GM12878 (cell line): ENCODE measurements at regions not wholly inside any gene's neighbourhood (a gene's known extent, or its start where the extent isn't known, plus 50 kb on each side); places are given as distances from the start of the nearest gene placed in this dataset.
A peak's percentile ranks its signal among the peaks of the same experiment; 100 is the strongest.

Source experiments
- ATAC-seq: fragments of 200-7000 bp; cut with Tn5 transposase; 3 replicates; pipeline ENCODE4 v1.9.1; 2020; ENCODE audit warnings: mild to moderate bottlenecking, moderate library complexity
- BruUV-seq: library from RNA; stranded (reverse); fragments of 400-500 nt; replicated peaks from 2 replicates; lab custom pipeline; 2021; lab: Mats Ljungman, UMichigan
- CTCF ChIA-PET: fragments of 300-600 bp; sonication (Branson Sonifier 250); formaldehyde crosslinking; extraction: SDS; loops from one replicate; lab custom pipeline; 2021; ENCODE audit warnings: inconsistent platforms; lab: Yijun Ruan, JAX
- POLR2A ChIA-PET: fragments of 350-600 bp; formaldehyde crosslinking; extraction: SDS; loops from one replicate; lab custom pipeline; 2021; ENCODE audit warnings: inconsistent platforms; lab: Charles Lee
- RAD21 ChIA-PET: fragments of 300-600 bp; sonication (Branson Sonifier 250); formaldehyde crosslinking; loops from one replicate; lab custom pipeline; 2023; ENCODE audit warnings: antibody characterized with exemption; ENCODE audit not compliant: unreplicated experiment; lab: Charles Lee
- SMC1A ChIA-PET: fragments of 300-600 bp; sonication (Branson Sonifier 250); formaldehyde crosslinking; loops from one replicate; lab custom pipeline; 2023; ENCODE audit not compliant: unreplicated experiment, uncharacterized antibody; lab: Charles Lee
- DNase-seq: peaks from one replicate; pipeline ENCODE4 v3.0.0-alpha.2; 2011; ENCODE audit warnings: low read depth, low spot score
- FAIRE-seq: peaks from 3 replicates; lab custom pipeline; 2011; peaks lifted over from hg19 to GRCh38; lab: Jason Lieb, UNC
- H2AFZ ChIP-seq: 2 replicates; pipeline ENCODE4 v1.6.0; 2011; ENCODE audit warnings: low read depth, low read length, control low read depth; ENCODE audit not compliant: control insufficient read depth
- H3K27ac ChIP-seq: 2 replicates; pipeline ENCODE4 v1.5.1; 2011; ENCODE audit warnings: control low read depth; ENCODE audit not compliant: control insufficient read depth, insufficient read depth
- H3K27me3 ChIP-seq, 2 experiments: replicated peaks in 1 of 2; 2 replicates each; pipeline versions ENCODE4 v1.6.0 to v1.6.1; 2011; ENCODE audit warnings: low read length in 1 of 2; ENCODE audit not compliant: control insufficient read depth in 2 of 2, insufficient read depth in 2 of 2
- H3K36me3 ChIP-seq, 2 experiments: 2 replicates each; pipeline ENCODE4 v1.5.1; 2011; ENCODE audit warnings: low read length in 1 of 2; ENCODE audit not compliant: control insufficient read depth in 2 of 2, insufficient read depth in 2 of 2
- H3K4me1 ChIP-seq: 2 replicates; pipeline ENCODE4 v1.6.1; 2011; ENCODE audit warnings: mild to moderate bottlenecking, low read length, moderate library complexity, mixed read lengths; ENCODE audit not compliant: control insufficient read depth, insufficient read depth
- H3K4me2 ChIP-seq: 2 replicates; pipeline ENCODE4 v1.6.0; 2011; ENCODE audit warnings: control low read depth; ENCODE audit not compliant: control insufficient read depth, insufficient read depth
- H3K4me3 ChIP-seq: fragments of 200-600 bp; sonication (generic); 2 replicates; pipeline ENCODE4 v1.5.1; 2016
- H3K79me2 ChIP-seq: 2 replicates; pipeline ENCODE4 v1.6.0; 2011; ENCODE audit warnings: low read length; ENCODE audit not compliant: control insufficient read depth, insufficient read depth
- H3K9ac ChIP-seq: 2 replicates; pipeline ENCODE4 v1.8.0; 2011; ENCODE audit warnings: low read length, control low read depth, mixed read lengths; ENCODE audit not compliant: control insufficient read depth, insufficient read depth
- H3K9me3 ChIP-seq: replicated peaks from 3 replicates; pipeline ENCODE4 v1.5.1; 2011; ENCODE audit warnings: mild to moderate bottlenecking, low read length; ENCODE audit not compliant: control insufficient read depth, insufficient read depth
- H4K20me1 ChIP-seq: 2 replicates; pipeline ENCODE4 v1.6.0; 2011; ENCODE audit not compliant: control insufficient read depth, insufficient read depth
- EED ChIP-seq: sonication (generic); IDR thresholded peaks from 2 replicates; pipeline ENCODE4 v1.6.1; 2016; ENCODE audit warnings: antibody characterized with exemption, low read depth
- ETV6 ChIP-seq, 2 experiments: fragments of 450-650 bp in 1 of 2; IDR thresholded peaks in 1 of 2; conservative IDR thresholded peaks in 1 of 2; 2 replicates each; pipeline ENCODE4 v1.6.1; 2014; ENCODE audit warnings: antibody characterized with exemption in 1 of 2, borderline replicate concordance in 1 of 2, low read depth in 1 of 2, mild to moderate bottlenecking in 1 of 2, moderate library complexity in 1 of 2
- IKZF1 ChIP-seq: fragments of 450-650 bp; conservative IDR thresholded peaks from 2 replicates; pipeline ENCODE4 v1.6.1; 2017; ENCODE audit warnings: antibody characterized with exemption, mild to moderate bottlenecking
- IKZF2 ChIP-seq, 2 experiments: fragments of 450-650 bp; IDR thresholded peaks; 2 replicates each; pipeline ENCODE4 v1.6.1; 2017; ENCODE audit warnings: mild to moderate bottlenecking in 2 of 2, moderate library complexity in 2 of 2
- MEF2A ChIP-seq: IDR thresholded peaks from 2 replicates; pipeline ENCODE4 v1.6.1; 2011; ENCODE audit warnings: low read depth, mild to moderate bottlenecking, low read length, moderate library complexity; ENCODE audit not compliant: insufficient read depth
- NBN ChIP-seq: fragments of 450-650 bp; IDR thresholded peaks from 2 replicates; pipeline ENCODE4 v1.6.1; 2016
- NFYB ChIP-seq: IDR thresholded peaks from 2 replicates; pipeline ENCODE4 v1.6.1; 2011; ENCODE audit warnings: low read depth, mild to moderate bottlenecking, low read length, improper control_type of control experiment, moderate library complexity; ENCODE audit not compliant: insufficient read depth
- RELA ChIP-seq: fragments of 450-650 bp; IDR thresholded peaks from 2 replicates; pipeline ENCODE4 v1.8.0; 2014; ENCODE audit warnings: borderline replicate concordance; ENCODE audit not compliant: partially characterized antibody
- SRF ChIP-seq, 2 experiments: IDR thresholded peaks; 2 replicates each; pipeline ENCODE4 v1.6.1; 2011; ENCODE audit warnings: low read depth in 2 of 2, low read length in 2 of 2, mild to moderate bottlenecking in 1 of 2, moderate library complexity in 1 of 2
- WRNIP1 ChIP-seq: IDR thresholded peaks from 2 replicates; pipeline ENCODE4 v1.6.1; 2011; ENCODE audit warnings: low read depth, low read length, improper control_type of control experiment, borderline replicate concordance
- ZNF687 ChIP-seq: fragments of 450-650 bp; IDR thresholded peaks from 2 replicates; pipeline ENCODE4 v1.6.1; 2017; ENCODE audit warnings: mild to moderate bottlenecking, moderate library complexity
- WGBS: methylation state at CpG from one replicate; pipeline ENCODE4 v1.1.6; 2016; ENCODE audit warnings: low lambda C conversion rate; ENCODE audit not compliant: insufficient replicate concordance, insufficient coverage; ENCODE audit errors: missing lambda C conversion rate; 5-methylcytosine and 5-hydroxymethylcytosine counted together
- in situ Hi-C: fragments of 300-500 bp; cut with MboI; formaldehyde crosslinking; loops from 9 replicates; pipeline ENCODE4 v1.14.3; 2018; ENCODE audit warnings: mixed read lengths
- intact Hi-C: fragments of 100-400 bp; cut with micrococcal nuclease; formaldehyde crosslinking; loops from one replicate; pipeline ENCODE4 v1.14.2; 2022; ENCODE audit not compliant: unreplicated experiment
- TF ChIP-seq, protein P1 (sequence below): fragments of 450-650 bp; IDR thresholded peaks from 2 replicates; pipeline ENCODE4 v1.6.1; 2017; ENCODE audit warnings: mild to moderate bottlenecking
- TF ChIP-seq, protein P2 (sequence below): IDR thresholded peaks from 2 replicates; pipeline ENCODE4 v1.6.1; 2011; ENCODE audit warnings: borderline replicate concordance, low read depth, mild to moderate bottlenecking, moderate library complexity, low read length; ENCODE audit not compliant: insufficient read depth, poor library complexity, severe bottlenecking
- TF ChIP-seq, protein P3 (sequence below): fragments of 450-650 bp; IDR thresholded peaks from 2 replicates; pipeline ENCODE4 v1.6.1; 2016; ENCODE audit warnings: mild to moderate bottlenecking

- 0 out of 2 replicates have a peak overlapping the region, but pooled peaks have one; percentile 7 for H3K27ac ChIP-seq
- intact Hi-C loops = loop anchor here (2.0 to 5.0 kb wide), 5 partner anchors 41 to 181 kb away; partner anchors contain the start of gene TMEM200A
- RAD21 ChIA-PET = interaction anchor here (1.2 to 4.8 kb wide), 7 partner anchors 10 to 301 kb away, joined by 3 to 32 read pairs (median 6); no protein-coding TSS in a partner anchor
- 69% methylated on average over 4 of the region's 4 CpGs for WGBS
- no peak overlapping the region for H3K4me3 ChIP-seq
- no peak overlapping the region for H2AFZ ChIP-seq
- CTCF ChIA-PET = interaction anchor here (0.6 to 2.9 kb wide), 5 partner anchors 9 to 182 kb away, joined by 3 to 8 read pairs (median 4); no protein-coding TSS in a partner anchor
- H3K4me1 ChIP-seq = peaks cover 6% of the 10 kb centered on the region
- H3K4me2 ChIP-seq = no peak overlapping the region
- H3K9ac ChIP-seq = no peak overlapping the region
- no peaks in the 10 kb centered on the region for H3K79me2 ChIP-seq
- H3K36me3 ChIP-seq = no peaks in the 10 kb centered on the region
- ATAC-seq = no peak; the same call in 2 of the 3 replicates
- no TSS peak for BruUV-seq
- FAIRE-seq = no peak
- no peaks in the 10 kb centered on the region for H4K20me1 ChIP-seq
- POLR2A ChIA-PET = interaction anchor here (0.5 to 1.2 kb wide), 3 partner anchors 9 to 275 kb away, joined by 3 to 6 read pairs (median 5); no protein-coding TSS in a partner anchor
- DNase-seq = no peak
- H3K9me3 ChIP-seq = peaks cover 1% of the 10 kb centered on the region; the same call in 1 of the 3 replicates
- no peaks in the 10 kb centered on the region for H3K27me3 ChIP-seq
- SMC1A ChIA-PET = interaction anchor here (0.6 to 8.6 kb wide), 13 partner anchors 8 to 151 kb away, joined by 3 to 69 read pairs (median 10); partner anchors contain the start of gene TMEM200A
- in situ Hi-C loops = no loop called here
- TF ChIP-seq MEF2A = no peak
- TF ChIP-seq, protein P1, sequence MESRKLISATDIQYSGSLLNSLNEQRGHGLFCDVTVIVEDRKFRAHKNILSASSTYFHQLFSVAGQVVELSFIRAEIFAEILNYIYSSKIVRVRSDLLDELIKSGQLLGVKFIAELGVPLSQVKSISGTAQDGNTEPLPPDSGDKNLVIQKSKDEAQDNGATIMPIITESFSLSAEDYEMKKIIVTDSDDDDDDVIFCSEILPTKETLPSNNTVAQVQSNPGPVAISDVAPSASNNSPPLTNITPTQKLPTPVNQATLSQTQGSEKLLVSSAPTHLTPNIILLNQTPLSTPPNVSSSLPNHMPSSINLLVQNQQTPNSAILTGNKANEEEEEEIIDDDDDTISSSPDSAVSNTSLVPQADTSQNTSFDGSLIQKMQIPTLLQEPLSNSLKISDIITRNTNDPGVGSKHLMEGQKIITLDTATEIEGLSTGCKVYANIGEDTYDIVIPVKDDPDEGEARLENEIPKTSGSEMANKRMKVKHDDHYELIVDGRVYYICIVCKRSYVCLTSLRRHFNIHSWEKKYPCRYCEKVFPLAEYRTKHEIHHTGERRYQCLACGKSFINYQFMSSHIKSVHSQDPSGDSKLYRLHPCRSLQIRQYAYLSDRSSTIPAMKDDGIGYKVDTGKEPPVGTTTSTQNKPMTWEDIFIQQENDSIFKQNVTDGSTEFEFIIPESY = peak; percentile 92
- peak; percentile 23; the same call in 1 of the 2 replicates for TF ChIP-seq NBN
- peak; percentile 7 for TF ChIP-seq RELA
- no peak for TF ChIP-seq SRF (IDR thresholded peaks at IDR 0.05; ENCODE audit: low read depth in 2 of 2, low read length in 2 of 2)
- peak; percentile 76 for TF ChIP-seq ZNF687
- TF ChIP-seq IKZF2 (IDR thresholded peaks at IDR 0.05) = peak in 1 of 2 experiments; percentile 29; a peak in 3 of 4 replicates
- TF ChIP-seq ETV6 (conservative IDR thresholded peaks at IDR 0.05 in 1 of 2, IDR thresholded peaks at IDR 0.05 in 1 of 2; ENCODE audit: borderline replicate concordance in 1 of 2, low read depth in 1 of 2) = peak in 1 of 2 experiments; percentile 55; a peak in 1 of 4 replicates
- peak; percentile 45; the same call in 1 of the 2 replicates for TF ChIP-seq EED
- TF ChIP-seq NFYB = no peak
- no peak for TF ChIP-seq WRNIP1
- TF ChIP-seq, protein P2, sequence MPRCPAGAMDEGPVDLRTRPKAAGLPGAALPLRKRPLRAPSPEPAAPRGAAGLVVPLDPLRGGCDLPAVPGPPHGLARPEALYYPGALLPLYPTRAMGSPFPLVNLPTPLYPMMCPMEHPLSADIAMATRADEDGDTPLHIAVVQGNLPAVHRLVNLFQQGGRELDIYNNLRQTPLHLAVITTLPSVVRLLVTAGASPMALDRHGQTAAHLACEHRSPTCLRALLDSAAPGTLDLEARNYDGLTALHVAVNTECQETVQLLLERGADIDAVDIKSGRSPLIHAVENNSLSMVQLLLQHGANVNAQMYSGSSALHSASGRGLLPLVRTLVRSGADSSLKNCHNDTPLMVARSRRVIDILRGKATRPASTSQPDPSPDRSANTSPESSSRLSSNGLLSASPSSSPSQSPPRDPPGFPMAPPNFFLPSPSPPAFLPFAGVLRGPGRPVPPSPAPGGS = peak; percentile 31
- TF ChIP-seq, protein P3, sequence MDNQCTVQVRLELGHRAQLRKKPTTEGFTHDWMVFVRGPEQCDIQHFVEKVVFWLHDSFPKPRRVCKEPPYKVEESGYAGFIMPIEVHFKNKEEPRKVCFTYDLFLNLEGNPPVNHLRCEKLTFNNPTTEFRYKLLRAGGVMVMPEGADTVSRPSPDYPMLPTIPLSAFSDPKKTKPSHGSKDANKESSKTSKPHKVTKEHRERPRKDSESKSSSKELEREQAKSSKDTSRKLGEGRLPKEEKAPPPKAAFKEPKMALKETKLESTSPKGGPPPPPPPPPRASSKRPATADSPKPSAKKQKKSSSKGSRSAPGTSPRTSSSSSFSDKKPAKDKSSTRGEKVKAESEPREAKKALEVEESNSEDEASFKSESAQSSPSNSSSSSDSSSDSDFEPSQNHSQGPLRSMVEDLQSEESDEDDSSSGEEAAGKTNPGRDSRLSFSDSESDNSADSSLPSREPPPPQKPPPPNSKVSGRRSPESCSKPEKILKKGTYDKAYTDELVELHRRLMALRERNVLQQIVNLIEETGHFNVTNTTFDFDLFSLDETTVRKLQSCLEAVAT = peak; percentile 80
- no peak for TF ChIP-seq IKZF1
Observed at GRCh38 chr6:130516604-130517003, 150.8 kb downstream of the TMEM200A start.
